ENCODE measurements at regions not wholly inside any gene's neighbourhood (a gene's known extent, or its start where the extent isn't known, plus 50 kb on each side); places are given as distances from the start of the nearest gene placed in this dataset.

- H3K9me2 ChIP-seq (ENCODE audit: insufficient read depth, low read length), result no peaks in the 10 kb centered on the region
- H3F3A ChIP-seq (ENCODE audit: insufficient read depth, low read length, poor library complexity, severe bottlenecking), result no peaks in the 10 kb centered on the region
- TF ChIP-seq EZH2 (IDR thresholded peaks at IDR 0.05; ENCODE audit: borderline replicate concordance, insufficient read depth, low read length, poor library complexity, severe bottlenecking) (no peak), POLR2AphosphoS5 (IDR thresholded peaks at IDR 0.05) (no peak), EP300 (conservative IDR thresholded peaks at IDR 0.05; ENCODE audit: poor library complexity, severe bottlenecking) (no peak), CTCF (IDR thresholded peaks at IDR 0.05; ENCODE audit: poor library complexity, severe bottlenecking) (no peak), RAD21 (conservative IDR thresholded peaks at IDR 0.05) (no peak), SMC3 (conservative IDR thresholded peaks at IDR 0.05; ENCODE audit: poor library complexity) (no peak), TAF1 (IDR thresholded peaks at IDR 0.05; ENCODE audit: low read depth) (no peak), MXI1 (conservative IDR thresholded peaks at IDR 0.05; ENCODE audit: poor library complexity, severe bottlenecking) (no peak)
- TF ChIP-seq, protein P1, sequence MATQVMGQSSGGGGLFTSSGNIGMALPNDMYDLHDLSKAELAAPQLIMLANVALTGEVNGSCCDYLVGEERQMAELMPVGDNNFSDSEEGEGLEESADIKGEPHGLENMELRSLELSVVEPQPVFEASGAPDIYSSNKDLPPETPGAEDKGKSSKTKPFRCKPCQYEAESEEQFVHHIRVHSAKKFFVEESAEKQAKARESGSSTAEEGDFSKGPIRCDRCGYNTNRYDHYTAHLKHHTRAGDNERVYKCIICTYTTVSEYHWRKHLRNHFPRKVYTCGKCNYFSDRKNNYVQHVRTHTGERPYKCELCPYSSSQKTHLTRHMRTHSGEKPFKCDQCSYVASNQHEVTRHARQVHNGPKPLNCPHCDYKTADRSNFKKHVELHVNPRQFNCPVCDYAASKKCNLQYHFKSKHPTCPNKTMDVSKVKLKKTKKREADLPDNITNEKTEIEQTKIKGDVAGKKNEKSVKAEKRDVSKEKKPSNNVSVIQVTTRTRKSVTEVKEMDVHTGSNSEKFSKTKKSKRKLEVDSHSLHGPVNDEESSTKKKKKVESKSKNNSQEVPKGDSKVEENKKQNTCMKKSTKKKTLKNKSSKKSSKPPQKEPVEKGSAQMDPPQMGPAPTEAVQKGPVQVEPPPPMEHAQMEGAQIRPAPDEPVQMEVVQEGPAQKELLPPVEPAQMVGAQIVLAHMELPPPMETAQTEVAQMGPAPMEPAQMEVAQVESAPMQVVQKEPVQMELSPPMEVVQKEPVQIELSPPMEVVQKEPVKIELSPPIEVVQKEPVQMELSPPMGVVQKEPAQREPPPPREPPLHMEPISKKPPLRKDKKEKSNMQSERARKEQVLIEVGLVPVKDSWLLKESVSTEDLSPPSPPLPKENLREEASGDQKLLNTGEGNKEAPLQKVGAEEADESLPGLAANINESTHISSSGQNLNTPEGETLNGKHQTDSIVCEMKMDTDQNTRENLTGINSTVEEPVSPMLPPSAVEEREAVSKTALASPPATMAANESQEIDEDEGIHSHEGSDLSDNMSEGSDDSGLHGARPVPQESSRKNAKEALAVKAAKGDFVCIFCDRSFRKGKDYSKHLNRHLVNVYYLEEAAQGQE (IDR thresholded peaks at IDR 0.05; ENCODE audit: borderline replicate concordance), result no peak
- no peaks in the 10 kb centered on the region for H4K20me1 ChIP-seq (ENCODE audit: insufficient read depth)
- H3K4me2 ChIP-seq (ENCODE audit: low read length), result no peak overlapping the region
- no peak overlapping the region for H3K27ac ChIP-seq (ENCODE audit: low read length)
- H3K36me3 ChIP-seq (ENCODE audit: insufficient read depth, low read length), result no peaks in the 10 kb centered on the region
- no peak overlapping the region for H2AFZ ChIP-seq (ENCODE audit: low read depth, low read length)
- no peaks in the 10 kb centered on the region for H3K79me2 ChIP-seq (replicated peaks; ENCODE audit: insufficient read depth, low read length)
- no peak overlapping the region for H3K9ac ChIP-seq (ENCODE audit: low read length)
- H3K27me3 ChIP-seq (ENCODE audit: insufficient read depth, low read depth, low read length), result no peaks in the 10 kb centered on the region
- no peak overlapping the region for H3K4me3 ChIP-seq (ENCODE audit: low read length)
- no peaks in the 10 kb centered on the region for H3K9me3 ChIP-seq (ENCODE audit: low read length)
These were observed 180.0 kb downstream of the CTTN start for GRCh38 chr11:70578371-70578770.

GRCh38 chr11:70578831-70579230 lies 180.5 kb downstream of the CTTN start:
- Histone ChIP-seq H3K9me3 (ENCODE audit: low read length) (no peaks in the 10 kb centered on the region), H3K36me3 (ENCODE audit: insufficient read depth, low read length) (no peaks in the 10 kb centered on the region), H3F3A (ENCODE audit: insufficient read depth, low read length, poor library complexity, severe bottlenecking) (no peaks in the 10 kb centered on the region), H3K9ac (ENCODE audit: low read length) (no peak overlapping the region), H3K4me3 (ENCODE audit: low read length) (no peak overlapping the region), H3K79me2 (replicated peaks; ENCODE audit: insufficient read depth, low read length) (no peaks in the 10 kb centered on the region), H3K4me2 (ENCODE audit: low read length) (no peak overlapping the region), H3K9me2 (ENCODE audit: insufficient read depth, low read length) (no peaks in the 10 kb centered on the region), H3K27me3 (ENCODE audit: insufficient read depth, low read depth, low read length) (no peaks in the 10 kb centered on the region), H4K20me1 (ENCODE audit: insufficient read depth) (no peaks in the 10 kb centered on the region), H2AFZ (ENCODE audit: low read depth, low read length) (no peak overlapping the region), H3K27ac (ENCODE audit: low read length) (no peak overlapping the region)
- TF ChIP-seq POLR2AphosphoS5 (IDR thresholded peaks at IDR 0.05) (no peak), RAD21 (conservative IDR thresholded peaks at IDR 0.05) (no peak)
